ENCODE measurements at regions not wholly inside any gene's neighbourhood (a gene's known extent, or its start where the extent isn't known, plus 50 kb on each side); places are given as distances from the start of the nearest gene placed in this dataset.
"Not testable (repeated sequence)": the region's sequence is repeated elsewhere in the genome, so short reads cannot be mapped to it uniquely, and the experiment has no call there.

DNA sequence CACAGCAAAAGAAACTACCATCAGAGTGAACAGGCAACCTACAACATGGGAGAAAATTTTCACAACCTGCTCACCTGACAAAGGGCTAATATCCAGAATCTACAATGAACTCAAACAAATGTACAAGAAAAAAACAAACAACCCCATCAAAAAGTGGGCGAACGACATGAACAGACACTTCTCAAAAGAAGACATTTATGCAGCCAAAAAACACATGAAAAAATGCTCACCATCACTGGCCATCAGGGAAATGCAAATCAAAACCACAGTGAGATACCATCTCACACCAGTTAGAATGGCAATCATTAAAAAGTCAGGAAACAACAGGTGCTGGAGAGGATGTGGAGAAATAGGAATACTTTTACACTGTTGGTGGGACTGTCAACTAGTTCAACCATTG, 207.8 kb downstream of the USP6NL start:
- not testable (repeated sequence) for DNase-seq

DNA sequence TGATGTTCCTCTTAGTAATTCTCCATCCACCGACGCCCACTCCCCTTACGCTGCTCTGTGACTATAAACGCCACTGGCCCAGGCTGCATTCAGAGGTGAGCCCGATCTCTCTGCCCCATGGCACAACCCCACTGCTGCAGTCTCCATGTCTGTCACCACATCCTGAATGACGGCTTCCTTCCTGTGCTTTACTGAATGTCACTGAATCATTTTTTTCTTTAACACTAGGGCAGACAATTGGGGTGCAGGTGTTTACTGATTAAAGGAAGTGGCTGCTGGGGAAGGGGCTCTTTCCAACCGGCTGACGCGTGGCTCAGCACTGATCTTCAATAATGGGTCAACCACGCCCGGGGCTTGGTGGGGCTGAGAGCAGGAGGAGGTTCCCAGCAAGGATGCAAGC, 208.3 kb downstream of the USP6NL start:
- DNase-seq: peak; percentile 57 to 67

DNA sequence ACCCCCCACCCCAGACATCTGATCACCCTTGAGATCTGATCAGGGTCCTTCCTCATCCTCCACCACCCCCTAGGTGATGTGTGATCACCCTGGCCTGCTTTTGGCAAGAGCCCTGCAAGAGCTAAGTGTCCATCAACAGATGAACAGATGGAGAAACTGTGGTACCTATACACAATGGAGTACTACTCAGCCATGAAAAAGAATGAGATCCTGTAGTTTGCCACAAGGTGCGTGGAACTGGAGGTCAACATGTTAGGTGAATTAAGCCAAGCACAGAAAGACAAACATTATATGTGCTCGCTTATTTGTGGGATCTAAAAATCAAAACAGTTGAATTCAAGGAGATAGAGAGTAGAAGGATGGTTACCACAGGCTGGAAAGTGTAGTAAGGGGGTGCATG, 209.1 kb downstream of the USP6NL start:
- no peak for DNase-seq

DNA sequence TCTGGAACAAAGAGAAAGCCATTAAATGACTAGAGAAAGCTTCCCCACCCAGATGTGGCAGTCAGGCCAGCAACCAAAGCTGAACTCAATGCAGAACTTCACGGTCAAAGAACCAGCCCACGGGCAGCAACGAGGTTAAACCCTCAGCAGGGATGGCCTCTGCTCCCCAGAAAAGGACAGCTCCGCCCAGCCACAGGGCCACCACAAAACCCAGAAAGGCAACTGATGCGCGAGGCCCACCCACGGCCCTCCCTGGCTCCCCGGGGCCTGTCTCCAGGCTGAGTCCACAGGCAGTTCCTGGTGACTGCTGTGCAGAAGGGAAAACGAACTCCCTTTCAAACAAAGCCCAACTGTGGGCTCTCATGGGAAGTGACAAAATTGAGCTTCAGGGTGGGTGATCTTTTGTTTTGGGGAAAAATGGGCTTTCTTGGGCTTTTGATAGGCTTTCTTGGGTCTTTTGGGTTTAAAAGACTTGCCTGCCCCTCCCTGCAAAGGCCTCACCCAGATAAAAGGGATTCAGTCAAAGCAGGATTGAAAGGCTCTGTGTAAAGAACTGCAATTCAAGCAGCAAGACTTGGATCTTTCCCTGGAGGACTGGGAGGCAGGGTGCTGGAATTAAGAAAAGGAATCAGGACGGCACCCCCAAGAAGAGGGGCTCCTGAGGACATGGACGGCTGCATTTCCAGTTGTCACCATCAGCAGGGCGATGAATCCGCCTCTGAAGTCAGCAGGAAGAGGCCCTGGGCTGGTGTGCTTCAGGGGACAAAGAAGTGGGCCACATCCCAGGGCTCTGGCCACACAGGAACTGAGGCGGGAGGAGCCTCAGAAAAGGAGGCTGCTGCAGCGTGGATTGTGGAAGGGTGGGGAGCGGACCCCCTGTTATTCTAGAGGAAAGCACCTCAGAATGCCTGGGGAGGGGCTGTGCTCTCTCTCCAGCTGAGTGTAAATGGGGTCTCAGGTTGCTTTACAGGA, 209.9 kb downstream of the USP6NL start:
- peak; percentile 43 to 44 for DNase-seq

DNA sequence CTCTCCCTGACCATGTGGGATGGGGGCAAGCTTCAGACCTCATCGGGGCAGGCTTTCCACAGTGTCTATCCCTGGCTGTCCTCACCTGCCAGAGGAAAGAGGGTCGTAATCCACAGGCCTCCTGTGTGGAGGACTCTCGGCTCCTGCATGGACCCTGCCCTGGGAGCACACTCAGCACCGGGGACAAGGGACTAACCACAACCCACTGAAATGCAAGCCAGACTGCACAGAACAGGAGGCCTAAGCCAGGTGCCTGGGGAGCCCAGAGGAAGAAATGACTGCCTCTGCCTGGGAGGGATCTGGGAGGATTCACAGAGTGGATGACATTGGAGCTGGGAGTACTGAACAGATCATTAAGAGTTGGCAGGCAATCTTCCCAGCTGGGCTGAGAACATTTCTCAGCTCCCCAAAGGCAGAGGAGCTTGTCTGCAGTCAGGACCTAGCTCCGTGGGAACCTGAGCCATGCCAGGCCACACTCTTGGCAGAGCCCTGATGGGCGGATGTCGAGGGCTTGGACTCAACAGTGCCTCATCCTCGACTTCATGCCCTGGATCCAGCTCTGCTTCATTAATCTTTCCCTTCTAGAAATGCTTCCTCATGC, 213.4 kb downstream of the USP6NL start:
- DNase-seq: no peak

DNA sequence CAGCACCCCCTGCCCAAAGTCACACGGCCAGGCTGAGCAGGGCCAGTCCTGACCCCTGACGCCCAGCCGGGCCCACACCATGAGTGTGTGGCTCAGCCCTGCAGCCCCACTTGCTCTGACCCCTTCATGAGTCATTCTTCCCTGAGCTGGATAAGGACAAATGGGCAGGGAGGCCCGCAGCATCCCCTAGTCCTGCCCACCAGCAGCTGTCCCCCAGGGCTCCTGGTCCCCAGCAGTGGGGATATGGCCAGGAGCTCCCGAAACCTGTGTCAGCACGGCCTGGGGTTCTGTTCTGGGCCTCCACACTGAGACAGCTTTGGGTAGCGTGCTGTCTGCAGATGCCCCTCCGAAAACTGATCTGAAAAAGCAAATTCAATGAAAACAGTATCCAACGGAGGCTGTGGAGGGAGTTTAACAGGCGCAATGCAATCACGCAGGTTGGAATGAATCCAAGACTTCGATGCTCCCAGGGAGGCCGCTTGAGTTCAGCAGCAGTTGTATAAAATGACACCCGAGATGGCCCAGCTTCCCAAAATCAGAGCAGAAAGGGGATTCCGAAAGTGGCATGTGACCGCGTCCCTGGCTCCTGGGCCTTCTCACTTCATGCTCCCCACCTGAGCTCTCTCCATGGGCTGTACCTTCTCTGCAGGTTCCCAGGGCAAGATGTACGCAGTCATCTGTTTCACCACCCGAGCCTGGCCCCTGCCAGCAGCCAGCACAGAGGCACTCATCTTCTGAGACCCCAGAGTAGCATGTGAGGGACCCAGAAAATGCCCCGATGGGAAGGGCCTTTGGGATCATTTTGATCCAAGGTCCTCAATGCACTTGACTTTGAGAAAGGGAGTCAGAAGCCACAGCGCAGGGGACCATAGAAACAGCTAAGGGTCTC, 214.1 kb downstream of the USP6NL start:
- no peak for DNase-seq

DNA sequence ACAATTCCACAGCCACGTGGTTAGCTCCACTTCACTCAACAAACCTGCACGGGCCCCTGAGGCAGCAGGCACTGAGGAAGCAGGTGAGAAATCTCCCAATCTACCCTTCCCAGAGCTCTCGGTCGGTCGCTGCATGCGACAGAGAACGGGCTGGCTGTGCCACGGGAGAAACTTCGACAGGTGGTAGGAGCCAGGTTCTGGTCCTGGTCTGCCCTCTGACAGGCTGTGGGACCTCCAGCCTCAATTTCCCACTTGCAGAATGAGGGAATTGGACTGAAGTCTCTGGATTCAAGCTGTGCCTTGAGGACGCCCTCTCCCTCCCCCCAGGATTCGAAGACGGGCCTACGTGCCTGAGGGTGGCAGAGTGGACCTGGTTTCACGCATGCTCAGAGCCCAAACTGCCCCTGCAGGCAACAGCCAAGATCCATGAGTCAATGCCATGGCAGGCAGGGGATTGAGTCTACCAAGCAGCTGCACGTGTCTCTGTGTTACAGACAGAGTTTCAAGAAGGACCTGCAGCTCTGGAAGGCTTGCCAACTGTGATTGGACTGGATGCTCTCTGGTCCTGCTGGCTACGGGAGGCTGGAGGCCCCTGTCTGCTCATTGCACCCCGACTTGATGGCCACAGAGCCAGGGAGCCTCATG, 215.0 kb downstream of the USP6NL start:
- DNase-seq: no peak

DNA sequence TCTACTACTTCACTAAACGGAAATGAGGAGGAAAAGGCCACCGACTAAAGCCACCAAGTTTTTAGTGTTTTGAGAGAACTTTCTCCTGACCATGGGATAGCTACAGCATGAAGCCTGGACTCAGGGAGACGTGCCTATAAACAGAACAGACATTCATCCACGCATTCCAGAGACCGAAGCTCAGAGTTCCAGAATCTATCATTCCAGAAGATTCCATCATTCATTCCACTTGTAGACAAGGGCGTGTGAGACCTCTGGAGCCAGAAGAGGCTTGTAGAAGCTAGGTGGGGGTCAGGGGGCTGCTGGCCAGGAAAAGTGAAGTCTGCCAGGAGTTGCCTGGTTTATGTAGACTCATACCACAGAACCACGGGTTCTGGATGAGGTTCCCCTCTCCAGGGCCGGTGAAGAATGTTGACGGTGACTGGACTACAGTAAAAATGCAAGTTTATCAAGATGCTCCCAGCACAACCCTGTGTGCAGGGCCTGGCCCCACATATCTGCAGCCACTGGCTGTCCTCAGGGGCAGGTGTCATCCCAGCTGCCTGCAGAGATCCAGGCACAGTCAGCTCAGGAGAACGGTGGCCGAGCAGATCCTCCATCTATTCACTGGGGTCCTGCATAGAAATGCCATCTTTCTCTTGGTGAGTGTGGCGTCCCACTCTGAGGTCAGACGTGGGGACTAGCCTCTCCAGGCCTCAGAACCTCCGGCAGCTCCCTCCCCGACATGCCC, 215.7 kb downstream of the USP6NL start:
- no peak for DNase-seq

DNA sequence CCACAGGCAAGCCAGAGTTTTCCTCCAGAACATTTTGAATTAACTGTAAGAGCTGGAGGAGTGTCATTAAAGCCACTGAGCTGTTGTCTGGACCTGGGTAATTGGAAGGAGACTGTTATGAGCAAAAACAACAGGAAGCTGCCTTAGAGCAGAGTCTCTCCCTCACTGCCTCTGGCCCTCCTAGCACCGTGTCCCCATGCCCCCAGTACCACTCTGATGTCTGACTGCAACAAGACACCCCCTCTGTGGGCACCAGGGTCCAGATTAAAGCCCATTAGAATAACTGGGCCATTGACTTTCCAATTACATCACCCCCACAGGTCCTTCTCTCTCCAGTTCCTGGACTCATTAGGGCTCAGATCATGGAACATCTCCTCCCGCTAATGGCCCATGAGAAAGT, 216.3 kb downstream of the USP6NL start:
- DNase-seq: no peak

DNA sequence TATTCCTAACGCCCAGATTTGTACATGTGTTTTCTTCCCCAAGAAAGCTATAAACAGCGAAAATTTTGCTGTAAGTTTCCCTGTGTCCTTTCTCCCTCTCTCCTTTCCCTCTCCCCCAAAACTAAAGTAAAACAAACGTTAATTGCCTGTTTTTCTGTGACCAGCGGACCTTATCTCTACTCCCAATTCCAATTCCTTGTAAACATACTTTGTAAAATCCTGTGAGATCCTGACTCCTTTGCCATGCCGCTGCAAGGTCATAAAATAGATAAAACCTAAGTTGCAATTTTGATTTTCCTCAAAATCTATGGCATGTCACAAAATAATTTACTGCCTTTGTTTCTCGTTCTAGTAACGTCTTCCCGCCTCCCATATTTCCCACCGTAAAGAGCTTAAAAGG, 217.6 kb downstream of the USP6NL start:
- no peak for DNase-seq

DNA sequence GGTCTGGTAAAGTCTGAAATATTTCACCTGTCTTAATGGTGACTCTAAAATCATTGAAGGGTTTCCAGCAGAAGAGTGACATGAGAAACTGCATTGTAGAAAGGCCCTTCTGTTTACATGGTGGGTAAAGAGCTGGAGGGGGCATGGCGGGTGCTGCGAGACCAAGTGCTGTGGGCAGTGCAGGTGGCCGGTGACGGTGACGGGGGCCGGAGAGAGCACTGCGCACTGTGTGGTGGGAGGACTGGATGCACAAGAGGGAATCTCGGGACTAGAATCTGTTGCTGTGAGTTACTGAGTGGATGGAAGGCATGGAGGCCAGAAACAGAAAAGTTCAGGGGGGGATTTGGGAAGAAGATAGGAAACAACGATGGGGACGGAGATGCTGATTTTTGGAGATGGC, 218.7 kb downstream of the USP6NL start:
- no peak for DNase-seq

DNA sequence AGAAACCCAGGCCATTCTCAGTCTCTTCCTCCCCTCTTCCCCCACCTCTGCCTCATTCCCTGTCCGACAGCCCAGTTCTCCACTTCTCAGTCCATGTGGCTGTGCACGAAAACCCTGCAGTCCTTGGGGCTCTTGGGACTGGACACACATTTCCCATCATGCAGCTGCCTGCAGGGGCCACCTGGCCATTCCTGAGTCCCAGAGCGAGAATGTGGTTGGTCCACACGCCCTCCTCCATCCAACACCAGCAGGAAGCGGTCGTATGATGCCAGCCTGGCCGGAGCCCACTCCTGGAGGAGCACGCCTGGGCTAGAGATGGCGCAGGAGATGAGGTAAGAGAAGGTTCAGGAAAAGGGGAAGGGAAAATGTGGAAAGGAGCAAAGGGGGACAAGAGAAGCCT, 222.5 kb downstream of the USP6NL start:
- no peak for DNase-seq

DNA sequence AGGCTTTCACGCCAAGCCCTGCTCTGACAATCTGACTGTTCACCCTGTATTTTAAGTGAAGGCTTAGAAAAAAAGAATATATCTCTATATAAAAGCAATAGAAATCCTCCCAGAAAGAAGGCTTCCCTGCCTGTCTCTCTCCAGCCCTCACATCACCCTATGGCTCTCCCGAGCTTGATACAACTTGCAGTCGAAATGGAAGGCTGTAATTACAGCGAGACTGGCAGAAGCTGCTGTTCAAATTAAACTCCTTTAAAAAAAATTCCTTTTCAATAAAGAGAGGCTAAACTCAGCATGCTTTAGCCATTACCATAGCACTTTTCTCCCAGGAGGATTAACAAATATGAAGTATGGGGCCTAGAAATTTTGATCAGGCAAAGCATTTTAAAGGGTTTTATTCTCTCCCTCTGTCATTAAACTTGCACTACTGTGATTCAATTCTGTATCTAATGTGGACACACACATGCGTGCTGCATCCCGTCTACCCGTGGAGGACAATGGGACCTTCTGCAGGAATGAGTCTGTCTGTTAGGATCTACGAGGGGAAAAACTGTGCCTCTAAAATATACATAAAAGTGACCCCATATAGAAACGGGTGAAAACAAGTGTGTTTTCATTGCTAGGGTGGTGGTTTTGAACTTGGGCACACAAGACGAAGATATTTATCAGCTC, 223.8 kb downstream of the USP6NL start:
- no peak for DNase-seq

DNA sequence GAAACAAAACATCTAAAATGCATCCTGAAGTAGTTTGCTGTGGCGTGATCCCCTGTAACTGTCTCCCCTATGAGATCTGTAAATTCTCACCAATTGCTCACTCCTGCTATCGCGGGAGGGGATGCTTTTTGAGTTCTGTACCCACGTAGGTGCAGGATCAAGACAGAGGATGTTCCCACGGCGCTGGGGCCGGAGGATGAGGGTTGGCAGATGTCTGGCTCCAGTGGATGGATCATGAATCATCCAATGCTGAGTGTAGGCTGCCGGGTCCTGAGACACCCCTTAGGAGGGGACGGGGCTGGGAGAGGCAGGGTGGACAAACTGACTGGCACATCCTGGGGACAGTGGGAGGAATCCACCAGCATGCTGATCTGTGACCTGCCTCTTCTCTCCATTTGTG, 224.4 kb downstream of the USP6NL start:
- DNase-seq: no peak
